ENCODE measurements at regions not wholly inside any gene's neighbourhood (a gene's known extent, or its start where the extent isn't known, plus 50 kb on each side); places are given as distances from the start of the nearest gene placed in this dataset.

- TF ChIP-seq CTCF (IDR thresholded peaks at IDR 0.05; ENCODE audit: borderline replicate concordance, insufficient read depth, low read depth, low read length): no peak
Measured at GRCh38 chrX:76862509-76862908, 435.0 kb downstream of the MAGEE1 start.

GRCh38 chrX:76893930-76894329 is 466.4 kb downstream of the MAGEE1 start:
- no peak for TF ChIP-seq CTCF (IDR thresholded peaks at IDR 0.05; ENCODE audit: borderline replicate concordance, insufficient read depth, low read depth, low read length)

More at GRCh38 chrX:76862509-76862908, 435.0 kb downstream of the MAGEE1 start:
- H3K4me3 ChIP-seq (ENCODE audit: low read depth, low read length): no peak overlapping the region

GRCh38 chrX:76915836-76916235 is 488.3 kb downstream of the MAGEE1 start:
- no peak for TF ChIP-seq CTCF (IDR thresholded peaks at IDR 0.05; ENCODE audit: borderline replicate concordance, insufficient read depth, low read depth, low read length)

More at GRCh38 chrX:76893930-76894329, 466.4 kb downstream of the MAGEE1 start:
- no peak overlapping the region for H3K4me3 ChIP-seq (ENCODE audit: low read depth, low read length)

GRCh38 chrX:76918033-76918432 is 490.5 kb downstream of the MAGEE1 start:
- H3K4me3 ChIP-seq (ENCODE audit: low read depth, low read length): no peak overlapping the region
- no peak for TF ChIP-seq CTCF (IDR thresholded peaks at IDR 0.05; ENCODE audit: borderline replicate concordance, insufficient read depth, low read depth, low read length)

More at GRCh38 chrX:76915836-76916235, 488.3 kb downstream of the MAGEE1 start:
- no peak overlapping the region for H3K4me3 ChIP-seq (ENCODE audit: low read depth, low read length)

GRCh38 chrX:76919761-76920160 is 492.3 kb downstream of the MAGEE1 start:
- TF ChIP-seq CTCF (IDR thresholded peaks at IDR 0.05; ENCODE audit: borderline replicate concordance, insufficient read depth, low read depth, low read length): no peak

GRCh38 chrX:76920607-76921006 is 493.1 kb downstream of the MAGEE1 start:
- TF ChIP-seq CTCF (IDR thresholded peaks at IDR 0.05; ENCODE audit: borderline replicate concordance, insufficient read depth, low read depth, low read length): no peak
- no peak overlapping the region for H3K4me3 ChIP-seq (ENCODE audit: low read depth, low read length)

More at GRCh38 chrX:76919761-76920160, 492.3 kb downstream of the MAGEE1 start:
- no peak overlapping the region for H3K4me3 ChIP-seq (ENCODE audit: low read depth, low read length)

- TF ChIP-seq CTCF (IDR thresholded peaks at IDR 0.05; ENCODE audit: borderline replicate concordance, insufficient read depth, low read depth, low read length): no peak
- H3K4me3 ChIP-seq (ENCODE audit: low read depth, low read length): no peak overlapping the region
Measured at GRCh38 chrX:76921176-76921575, 493.7 kb downstream of the MAGEE1 start.
